ENCODE measurements at regions not wholly inside any gene's neighbourhood (a gene's known extent, or its start where the extent isn't known, plus 50 kb on each side); places are given as distances from the start of the nearest gene placed in this dataset.

- no peaks in the 10 kb centered on the region for H3K4me1 Mint-ChIP-seq (ENCODE audit: low read depth, unreplicated experiment)
- H3K27me3 Mint-ChIP-seq (ENCODE audit: unreplicated experiment), result peaks cover 10% of the 10 kb centered on the region
- no peak overlapping the region for H3K4me3 Mint-ChIP-seq (ENCODE audit: unreplicated experiment)
- H3K9me3 Mint-ChIP-seq (ENCODE audit: unreplicated experiment), result peaks cover 6% of the 10 kb centered on the region
- TF ChIP-seq, protein P1, sequence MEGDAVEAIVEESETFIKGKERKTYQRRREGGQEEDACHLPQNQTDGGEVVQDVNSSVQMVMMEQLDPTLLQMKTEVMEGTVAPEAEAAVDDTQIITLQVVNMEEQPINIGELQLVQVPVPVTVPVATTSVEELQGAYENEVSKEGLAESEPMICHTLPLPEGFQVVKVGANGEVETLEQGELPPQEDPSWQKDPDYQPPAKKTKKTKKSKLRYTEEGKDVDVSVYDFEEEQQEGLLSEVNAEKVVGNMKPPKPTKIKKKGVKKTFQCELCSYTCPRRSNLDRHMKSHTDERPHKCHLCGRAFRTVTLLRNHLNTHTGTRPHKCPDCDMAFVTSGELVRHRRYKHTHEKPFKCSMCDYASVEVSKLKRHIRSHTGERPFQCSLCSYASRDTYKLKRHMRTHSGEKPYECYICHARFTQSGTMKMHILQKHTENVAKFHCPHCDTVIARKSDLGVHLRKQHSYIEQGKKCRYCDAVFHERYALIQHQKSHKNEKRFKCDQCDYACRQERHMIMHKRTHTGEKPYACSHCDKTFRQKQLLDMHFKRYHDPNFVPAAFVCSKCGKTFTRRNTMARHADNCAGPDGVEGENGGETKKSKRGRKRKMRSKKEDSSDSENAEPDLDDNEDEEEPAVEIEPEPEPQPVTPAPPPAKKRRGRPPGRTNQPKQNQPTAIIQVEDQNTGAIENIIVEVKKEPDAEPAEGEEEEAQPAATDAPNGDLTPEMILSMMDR (IDR thresholded peaks at IDR 0.05; ENCODE audit: partially characterized antibody, unreplicated experiment), result no peak
- H3K27ac Mint-ChIP-seq (ENCODE audit: unreplicated experiment), result no peak overlapping the region
- DNase-seq, result no peak
- peaks cover 3% of the 10 kb centered on the region for H3K36me3 Mint-ChIP-seq (ENCODE audit: unreplicated experiment)
Observed at GRCh38 chr3:134079761-134080160, 50.0 kb upstream of the SLCO2A1 start.

All from glutamatergic neuron (in vitro differentiated cells).